ENCODE measurements at regions not wholly inside any gene's neighbourhood (a gene's known extent, or its start where the extent isn't known, plus 50 kb on each side); places are given as distances from the start of the nearest gene placed in this dataset.

GRCh38 chr3:72190050-72190449 is 405.1 kb upstream of the PROK2 start (continued):
- TF ChIP-seq REST (IDR thresholded peaks at IDR 0.05; ENCODE audit: low read depth, low read length) (no peak), MEF2A (IDR thresholded peaks at IDR 0.05; ENCODE audit: borderline replicate concordance, low read depth) (no peak), MXI1 (IDR thresholded peaks at IDR 0.05; ENCODE audit: low read depth, low read length) (no peak), TAF1 (IDR thresholded peaks at IDR 0.05; ENCODE audit: borderline replicate concordance, low read depth, low read length) (no peak), POLR2AphosphoS5 (IDR thresholded peaks at IDR 0.05; ENCODE audit: low read depth, low read length) (no peak), RAD21 (IDR thresholded peaks at IDR 0.05; ENCODE audit: low read length) (no peak), USF2 (IDR thresholded peaks at IDR 0.05; ENCODE audit: borderline replicate concordance, low read depth, low read length) (no peak), MAX (IDR thresholded peaks at IDR 0.05; ENCODE audit: low read depth) (no peak), EZH2phosphoT487 (IDR thresholded peaks at IDR 0.05; ENCODE audit: borderline replicate concordance, low read depth) (no peak), RFX5 (IDR thresholded peaks at IDR 0.05; ENCODE audit: low read length) (no peak), PBX3 (IDR thresholded peaks at IDR 0.05) (no peak)

- Histone ChIP-seq H3K27me3 (ENCODE audit: insufficient read depth) (no peaks in the 10 kb centered on the region), H3K27ac (ENCODE audit: low read depth in 2 of 2, low read length in 1 of 2) (no peak overlapping the region), H3F3A (replicated peaks; ENCODE audit: insufficient read depth) (peaks cover 15% of the 10 kb centered on the region), H3K79me2 (ENCODE audit: insufficient read depth) (no peaks in the 10 kb centered on the region), H2AFZ (ENCODE audit: low read depth) (no peak overlapping the region), H3K4me2 (no peak overlapping the region), H3K4me3 (ENCODE audit: low read depth in 2 of 2, low read length in 1 of 2) (no peak overlapping the region), H3K9me3 (no peaks in the 10 kb centered on the region), H3K4me1 (ENCODE audit: control insufficient read depth in 1 of 2, insufficient read depth in 2 of 2, low read depth in 1 of 2, low read length in 1 of 2) (peaks cover 3 to 7% of the 10 kb centered on the region in 2 experiments; a peak in 1 of 4 replicates), H4K20me1 (ENCODE audit: insufficient read depth) (no peaks in the 10 kb centered on the region), H3K36me3 (replicated peaks in 1 of 2; ENCODE audit: control insufficient read depth in 1 of 2, insufficient read depth in 2 of 2, low read length in 1 of 2) (no peaks in the 10 kb centered on the region), H3K9ac (no peak overlapping the region), H3K9me2 (no peaks in the 10 kb centered on the region)
- TF ChIP-seq RFX5 (IDR thresholded peaks at IDR 0.05; ENCODE audit: low read length) (no peak), IRF3 (IDR thresholded peaks at IDR 0.05; ENCODE audit: low read depth, low read length) (no peak), FOSL2 (IDR thresholded peaks at IDR 0.05; ENCODE audit: borderline replicate concordance, low read depth) (no peak), PBX3 (IDR thresholded peaks at IDR 0.05) (no peak), MEF2A (IDR thresholded peaks at IDR 0.05; ENCODE audit: borderline replicate concordance, low read depth) (no peak), ELF1 (IDR thresholded peaks at IDR 0.05) (no peak), YY1 (IDR thresholded peaks at IDR 0.05; ENCODE audit: low read depth) (no peak), RAD21 (IDR thresholded peaks at IDR 0.05; ENCODE audit: low read length) (no peak), CHD2 (IDR thresholded peaks at IDR 0.05; ENCODE audit: low read length, partially characterized antibody) (no peak), MAX (IDR thresholded peaks at IDR 0.05; ENCODE audit: low read depth) (no peak), POLR2AphosphoS5 (IDR thresholded peaks at IDR 0.05; ENCODE audit: low read depth, low read length) (no peak)
- POLR2A ChIA-PET = no interaction called here
- no peak for DNase-seq
- CTCF ChIA-PET = no interaction called here
- WGBS (ENCODE audit: low lambda C conversion rate) = 59% methylated on average over 3 of the region's 3 CpGs
Measured at GRCh38 chr3:72189339-72189738, 404.4 kb upstream of the PROK2 start.
